ENCODE measurements at regions not wholly inside any gene's neighbourhood (a gene's known extent, or its start where the extent isn't known, plus 50 kb on each side); places are given as distances from the start of the nearest gene placed in this dataset.

DNA sequence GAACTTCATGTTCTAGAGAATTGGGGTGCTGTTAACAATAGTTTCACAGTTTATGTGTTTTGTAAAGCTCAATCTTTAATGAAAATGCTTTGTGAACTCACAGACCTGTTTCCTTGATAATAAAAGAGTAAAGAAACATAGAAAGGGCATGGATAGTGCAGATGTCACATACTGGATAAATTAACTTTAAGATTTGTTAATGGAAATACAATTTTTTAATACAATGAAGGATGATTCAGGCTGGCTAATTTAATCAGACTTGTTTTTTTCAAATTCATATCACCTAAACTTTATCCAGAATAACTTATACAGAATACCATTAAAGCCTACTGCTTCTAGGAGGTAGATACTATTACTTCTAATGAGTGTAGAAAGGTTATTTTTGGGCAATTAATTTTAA is 1033.5 kb upstream of the SLC10A2 start:
- DNase-seq (ENCODE audit: low read depth, low spot score): no peak

DNA sequence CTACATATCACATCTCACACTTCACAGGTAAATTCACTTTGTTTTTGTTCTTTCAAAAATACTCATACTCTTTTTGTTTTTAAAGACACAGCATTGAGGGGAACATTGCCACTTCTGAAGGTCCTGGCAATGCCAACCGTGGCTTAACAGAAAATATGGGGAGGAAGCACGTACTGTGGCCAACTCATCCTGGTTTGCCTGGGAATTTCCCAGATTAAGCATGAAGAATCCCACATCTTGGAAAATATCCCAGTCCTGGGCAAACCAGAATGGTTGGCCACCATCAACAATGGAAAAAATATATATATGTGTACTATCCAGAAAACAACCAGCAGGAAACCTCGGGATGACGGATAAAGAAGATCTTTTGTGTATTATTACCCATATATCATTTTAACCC is 1032.2 kb upstream of the SLC10A2 start:
- no peak for DNase-seq (ENCODE audit: low read depth, low spot score)

DNA sequence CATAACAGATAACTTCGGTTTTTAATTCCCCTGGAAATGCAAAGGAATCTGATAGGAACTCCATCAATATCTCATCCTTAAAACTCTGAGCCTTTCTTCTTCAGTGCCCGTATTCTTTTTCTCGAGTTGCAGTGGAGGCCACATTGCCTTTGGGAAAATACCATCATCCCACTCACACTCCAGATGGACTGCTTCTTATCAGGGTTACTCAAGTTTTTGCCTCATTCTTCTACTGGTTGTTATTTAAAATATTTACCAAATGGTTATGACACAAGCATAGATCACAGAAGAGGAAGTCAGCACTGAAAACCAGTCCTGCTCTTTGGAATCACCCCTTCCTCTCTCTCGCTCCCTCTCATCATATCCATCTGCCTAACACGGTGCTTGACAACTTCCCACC is 1020.5 kb upstream of the SLC10A2 start:
- no peak for DNase-seq (ENCODE audit: low read depth, low spot score)

DNA sequence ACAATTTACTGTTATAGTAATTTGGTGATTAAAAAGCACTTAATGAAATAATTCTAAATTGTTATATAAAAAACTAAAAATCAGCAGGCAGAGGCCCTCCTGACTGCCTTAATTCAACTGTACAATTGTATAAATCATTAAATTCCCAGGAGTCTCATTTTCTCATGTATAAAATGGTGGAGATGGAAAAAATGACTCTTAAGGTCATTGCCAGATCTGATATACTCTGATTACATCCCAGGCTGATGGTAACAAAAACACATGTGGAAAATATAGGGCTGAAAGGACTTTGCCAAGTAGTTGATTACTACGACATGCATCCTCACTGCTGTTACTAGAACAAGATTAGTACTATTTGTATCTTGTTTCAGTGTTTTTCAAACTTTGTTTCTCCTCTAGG is 1020.0 kb upstream of the SLC10A2 start:
- no peak for DNase-seq (ENCODE audit: low read depth, low spot score)

DNA sequence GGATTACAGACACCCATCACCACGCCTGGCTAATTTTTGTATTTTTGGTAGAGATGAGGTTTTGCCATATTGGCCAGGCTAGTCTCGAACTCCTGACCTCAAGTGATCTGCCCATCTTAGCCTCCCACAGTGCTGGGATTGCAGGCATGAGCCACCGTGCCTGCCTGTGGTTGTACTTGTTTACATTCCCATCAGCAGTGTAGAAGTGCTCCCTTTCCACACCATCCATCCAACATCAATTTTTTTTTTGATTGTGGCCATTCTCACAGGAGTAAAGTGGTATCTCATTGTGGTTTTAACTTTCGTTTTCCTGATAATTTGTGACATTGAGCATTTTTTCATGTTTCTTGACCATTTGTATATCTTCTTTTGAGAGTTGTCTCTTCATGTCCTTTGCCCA is 1019.4 kb upstream of the SLC10A2 start:
- no peak for DNase-seq (ENCODE audit: low read depth, low spot score)

DNA sequence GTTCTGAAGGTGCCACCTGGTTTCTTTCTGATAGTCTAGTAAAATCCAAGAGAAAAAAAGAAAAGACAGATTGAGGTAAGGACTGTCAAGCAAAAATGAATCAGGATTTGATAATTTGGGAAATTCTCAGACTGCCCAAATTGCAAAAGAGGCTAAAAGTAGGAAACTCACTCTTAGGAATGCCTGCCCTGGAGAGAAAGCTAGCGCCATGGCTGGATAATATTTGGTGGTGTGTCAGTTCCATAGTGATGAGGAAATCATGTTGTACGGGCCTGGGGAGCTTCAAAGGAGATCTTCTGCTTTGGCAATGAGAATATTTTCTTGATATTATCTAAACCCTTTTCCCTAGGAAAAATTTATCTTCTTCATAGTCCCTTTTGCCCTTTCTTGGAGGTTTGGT is 1008.1 kb upstream of the SLC10A2 start:
- no peak for DNase-seq (ENCODE audit: low read depth, low spot score)

DNA sequence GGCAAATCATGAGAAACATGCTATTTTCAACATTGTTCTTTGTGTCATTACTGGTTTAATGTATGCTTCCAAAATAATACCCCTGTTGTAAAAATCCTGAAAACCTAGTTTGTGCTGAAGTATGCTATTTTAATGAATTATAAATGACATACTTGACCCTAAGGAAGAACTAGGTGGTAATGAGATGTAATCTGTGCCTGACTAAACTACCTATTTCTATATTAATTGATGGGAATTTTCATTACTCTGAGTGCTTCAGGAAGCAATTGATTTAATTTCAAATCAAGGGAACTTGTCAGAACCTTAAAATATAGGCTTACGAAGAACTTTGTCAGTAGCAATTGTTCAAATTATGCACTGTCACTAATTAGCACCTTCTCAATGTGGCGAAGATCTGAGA is 1005.6 kb upstream of the SLC10A2 start:
- DNase-seq (ENCODE audit: low read depth, low spot score): no peak

DNA sequence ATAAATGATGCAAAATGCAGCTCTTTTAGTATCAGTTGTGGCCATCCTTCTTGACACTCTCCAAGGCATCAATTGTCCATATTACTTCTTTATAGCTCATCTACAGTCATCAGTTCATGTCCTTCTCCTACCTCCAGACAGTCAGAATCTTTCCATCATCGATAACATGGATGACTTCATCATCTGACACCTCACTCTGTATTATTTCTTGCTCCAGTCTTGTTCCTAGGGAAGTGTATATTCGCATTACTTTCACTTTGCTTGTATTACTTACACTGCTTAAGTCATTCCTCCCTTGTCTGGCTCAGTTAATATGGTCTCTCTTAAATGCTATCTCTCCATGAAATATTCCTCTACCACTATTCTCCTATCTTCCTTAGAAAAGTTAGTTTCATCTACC is 999.1 kb upstream of the SLC10A2 start:
- no peak for DNase-seq (ENCODE audit: low read depth, low spot score)

DNA sequence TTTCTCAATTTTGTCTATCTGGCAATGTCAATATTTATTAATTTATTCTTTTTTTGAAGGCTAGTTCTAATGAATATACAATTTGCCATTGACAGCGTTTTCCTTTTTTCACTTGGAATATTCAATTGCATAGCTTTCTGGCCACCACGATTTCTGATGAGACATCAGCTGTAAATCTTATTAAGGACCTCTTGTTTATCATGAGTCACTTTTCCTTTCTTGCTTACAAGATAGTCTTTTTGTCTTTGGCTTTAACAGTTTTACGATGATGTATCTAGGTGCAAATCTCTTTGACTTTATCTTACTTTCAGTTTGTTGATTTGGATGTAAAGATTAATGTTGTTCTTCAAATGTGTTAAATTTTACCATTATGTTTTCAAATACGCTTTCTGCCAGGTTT is 991.6 kb upstream of the SLC10A2 start:
- no peak for DNase-seq (ENCODE audit: low read depth, low spot score)

DNA sequence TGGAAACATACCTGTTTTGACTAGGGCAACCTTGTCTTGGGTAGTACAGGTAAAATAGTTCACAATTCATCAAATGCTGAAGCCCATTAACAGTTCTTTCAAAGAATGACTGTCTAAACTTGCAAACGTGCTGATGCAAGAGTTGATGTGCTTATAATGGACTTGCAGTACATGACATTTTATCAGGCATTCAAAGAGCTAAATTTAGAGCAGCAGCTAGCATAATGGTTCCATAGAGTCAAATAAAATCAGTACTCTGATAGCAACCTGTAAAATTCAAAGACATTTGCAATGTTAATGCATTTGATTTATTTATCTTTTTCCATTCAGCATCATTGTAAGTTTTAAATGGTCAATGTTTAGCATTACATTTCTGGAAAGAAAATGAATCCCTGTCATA is 979.7 kb upstream of the SLC10A2 start:
- DNase-seq (ENCODE audit: low read depth, low spot score): no peak

DNA sequence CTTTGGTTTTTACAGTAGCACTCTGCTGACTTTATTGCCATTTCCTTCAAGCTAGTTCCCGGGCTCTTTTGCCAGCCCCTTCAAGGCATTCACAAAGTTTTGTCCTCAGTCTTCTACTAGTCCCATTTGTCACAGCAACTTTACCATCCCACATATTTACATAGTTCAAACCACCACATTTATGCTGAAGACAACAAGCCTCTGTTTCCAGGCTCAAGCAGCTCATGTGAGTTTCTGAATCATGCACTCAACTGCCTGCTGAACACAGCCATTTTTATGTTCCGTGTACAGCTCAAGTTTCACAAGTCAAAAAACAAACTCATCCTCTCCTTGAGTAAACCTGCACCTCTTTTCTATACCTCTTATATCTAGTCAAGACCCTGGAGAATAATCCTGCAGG is 977.0 kb upstream of the SLC10A2 start:
- no peak for DNase-seq (ENCODE audit: low read depth, low spot score)

DNA sequence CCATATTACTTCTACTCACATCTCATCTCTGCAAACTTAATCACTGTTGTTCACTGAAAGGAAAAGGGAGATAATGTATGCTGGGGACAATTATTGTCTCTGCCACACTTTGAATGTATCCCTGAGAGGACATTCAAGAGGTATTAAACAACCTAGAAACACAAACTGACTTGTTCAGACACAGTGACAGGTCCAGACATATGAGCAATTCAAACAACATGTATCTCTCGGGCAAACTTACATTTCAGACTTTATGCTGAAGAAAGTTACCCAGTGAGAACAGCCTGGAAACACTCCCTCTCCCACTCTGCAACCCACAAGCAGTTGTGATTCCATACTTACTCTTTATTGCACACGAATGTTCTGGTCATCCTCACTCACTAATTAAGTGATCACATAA is 968.7 kb upstream of the SLC10A2 start:
- DNase-seq (ENCODE audit: low read depth, low spot score): no peak

DNA sequence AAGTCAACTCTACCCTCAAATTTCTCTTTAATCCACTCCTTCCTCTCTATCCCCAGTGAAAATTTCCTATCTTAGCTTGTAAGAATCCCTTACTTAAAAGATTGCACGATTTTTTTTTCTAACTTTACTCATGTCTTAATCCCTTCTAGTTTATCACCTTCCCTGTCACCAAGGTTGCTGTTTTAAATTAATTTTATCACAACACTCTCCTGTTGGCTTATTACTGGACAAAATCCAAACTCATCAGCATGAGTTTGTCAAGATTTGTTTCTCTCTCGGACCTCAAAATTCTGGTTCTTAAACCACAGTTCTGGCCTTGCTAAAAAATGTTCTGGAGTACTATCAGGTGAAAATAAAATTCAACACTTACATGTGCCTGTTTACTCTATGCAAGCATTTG is 959.1 kb upstream of the SLC10A2 start:
- DNase-seq (ENCODE audit: low read depth, low spot score): no peak

DNA sequence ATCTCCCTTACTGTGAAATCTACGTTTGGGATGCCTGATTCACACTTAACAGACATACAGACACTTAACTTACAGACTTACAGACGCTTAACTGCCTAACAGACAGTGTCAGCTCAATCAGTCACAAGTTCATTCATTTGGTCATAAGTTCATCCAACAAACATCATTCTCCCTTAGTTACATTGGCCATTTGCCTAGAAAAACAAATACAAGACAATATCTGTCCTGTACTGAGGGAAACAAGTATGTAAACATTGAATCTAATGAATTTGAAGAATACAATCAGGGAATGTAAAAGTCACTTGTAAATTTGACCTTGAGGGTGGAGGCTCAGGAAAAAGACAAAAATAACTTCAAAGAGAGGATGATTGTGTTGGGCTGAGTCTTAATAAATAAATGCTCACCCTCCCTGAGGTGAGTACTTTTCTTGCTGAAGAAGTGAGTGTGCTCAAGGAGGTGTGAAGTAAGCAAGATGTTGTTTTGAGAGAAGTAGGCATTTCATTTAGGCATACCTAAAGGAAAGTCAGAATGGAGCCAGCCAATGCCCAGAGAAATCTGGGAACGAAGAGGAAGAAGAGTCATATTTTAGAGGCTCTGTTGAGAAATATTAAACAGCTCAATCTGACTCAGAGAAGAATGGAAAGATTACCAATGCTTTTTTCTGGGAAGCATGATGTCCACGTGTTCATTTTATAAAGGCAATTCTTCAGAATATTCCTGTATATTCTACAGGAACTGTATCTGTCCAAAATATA is 958.4 kb upstream of the SLC10A2 start:
- DNase-seq (ENCODE audit: low read depth, low spot score): no peak

DNA sequence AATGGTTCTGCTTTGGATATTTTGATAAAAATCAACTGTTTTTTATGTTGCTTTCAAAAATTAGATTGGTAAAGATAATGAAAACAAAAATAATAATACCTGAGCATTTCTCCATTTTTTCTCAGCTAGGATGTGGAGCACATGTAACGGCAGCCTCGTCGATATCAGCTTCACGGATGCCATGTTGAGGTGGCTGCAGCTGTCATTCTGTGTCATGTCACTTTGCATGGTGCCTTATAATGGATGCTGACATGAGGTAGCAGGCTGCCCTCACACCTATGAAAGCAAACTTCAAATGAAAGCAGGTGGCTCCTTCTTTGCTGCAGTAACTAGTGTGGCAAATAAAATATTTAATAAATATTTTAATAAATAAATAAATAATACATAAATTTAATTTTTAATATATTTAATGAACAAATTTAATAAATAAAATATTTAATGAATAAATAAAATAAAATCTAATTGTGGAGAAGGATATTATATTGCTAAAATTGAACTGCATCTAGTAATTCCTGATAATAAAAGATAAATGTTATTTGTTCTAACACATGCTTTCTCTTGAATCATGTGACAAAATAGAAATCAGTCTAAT is 955.7 kb upstream of the SLC10A2 start:
- DNase-seq (ENCODE audit: low read depth, low spot score): no peak

DNA sequence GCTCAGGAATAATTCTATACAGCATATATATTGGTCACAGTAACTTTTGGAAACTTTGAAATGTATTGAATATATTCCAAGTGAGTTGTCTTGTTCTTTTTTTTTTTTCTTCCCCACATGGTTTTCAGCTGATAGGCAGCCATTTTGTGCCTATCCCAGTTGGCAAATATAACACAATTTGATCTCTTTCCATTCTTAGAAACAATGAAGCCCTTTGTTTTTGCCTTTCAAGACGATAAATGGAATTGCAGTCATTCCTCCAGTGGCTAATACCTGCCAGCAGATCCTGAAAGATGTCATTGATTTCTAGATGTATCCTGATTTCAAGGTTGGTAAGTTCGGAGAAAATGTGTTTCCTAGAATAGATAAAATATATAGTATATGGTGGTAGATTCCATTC is 951.1 kb upstream of the SLC10A2 start:
- no peak for DNase-seq (ENCODE audit: low read depth, low spot score)

DNA sequence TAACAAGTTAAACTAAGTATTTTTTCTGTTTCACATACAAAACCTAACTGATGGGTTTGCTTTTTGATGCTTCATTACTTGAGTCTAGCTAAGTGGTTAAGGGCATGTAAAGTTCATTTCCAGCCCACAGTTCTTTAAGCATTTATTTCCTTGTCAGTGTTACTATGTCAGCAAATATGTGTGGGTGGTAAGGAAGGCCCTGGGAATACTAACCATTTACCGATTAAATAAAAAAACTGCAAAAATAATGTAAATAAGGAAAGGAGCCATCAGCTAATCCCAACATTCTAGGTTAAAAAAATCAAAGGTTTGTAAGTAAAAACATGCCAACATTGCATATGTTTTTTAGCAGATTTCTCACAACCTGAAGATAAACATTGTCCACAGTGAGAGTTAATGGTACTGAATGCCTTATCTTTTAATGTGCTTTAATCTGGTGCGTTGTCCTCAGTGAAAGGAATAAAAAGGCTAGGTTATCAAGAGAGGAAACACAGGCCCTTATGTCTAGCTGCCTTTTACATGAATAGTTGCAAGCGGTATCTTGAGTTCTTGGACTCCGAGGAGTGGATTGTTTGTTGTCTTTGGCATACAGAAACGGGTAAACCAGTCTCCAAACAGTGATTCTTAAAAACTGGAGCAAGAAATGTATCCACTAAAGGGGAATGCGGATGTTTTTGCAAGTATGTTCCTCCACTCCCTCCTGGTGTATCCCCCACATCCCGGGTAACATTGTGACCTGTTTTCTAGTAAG is 949.6 kb upstream of the SLC10A2 start:
- no peak for DNase-seq (ENCODE audit: low read depth, low spot score)

DNA sequence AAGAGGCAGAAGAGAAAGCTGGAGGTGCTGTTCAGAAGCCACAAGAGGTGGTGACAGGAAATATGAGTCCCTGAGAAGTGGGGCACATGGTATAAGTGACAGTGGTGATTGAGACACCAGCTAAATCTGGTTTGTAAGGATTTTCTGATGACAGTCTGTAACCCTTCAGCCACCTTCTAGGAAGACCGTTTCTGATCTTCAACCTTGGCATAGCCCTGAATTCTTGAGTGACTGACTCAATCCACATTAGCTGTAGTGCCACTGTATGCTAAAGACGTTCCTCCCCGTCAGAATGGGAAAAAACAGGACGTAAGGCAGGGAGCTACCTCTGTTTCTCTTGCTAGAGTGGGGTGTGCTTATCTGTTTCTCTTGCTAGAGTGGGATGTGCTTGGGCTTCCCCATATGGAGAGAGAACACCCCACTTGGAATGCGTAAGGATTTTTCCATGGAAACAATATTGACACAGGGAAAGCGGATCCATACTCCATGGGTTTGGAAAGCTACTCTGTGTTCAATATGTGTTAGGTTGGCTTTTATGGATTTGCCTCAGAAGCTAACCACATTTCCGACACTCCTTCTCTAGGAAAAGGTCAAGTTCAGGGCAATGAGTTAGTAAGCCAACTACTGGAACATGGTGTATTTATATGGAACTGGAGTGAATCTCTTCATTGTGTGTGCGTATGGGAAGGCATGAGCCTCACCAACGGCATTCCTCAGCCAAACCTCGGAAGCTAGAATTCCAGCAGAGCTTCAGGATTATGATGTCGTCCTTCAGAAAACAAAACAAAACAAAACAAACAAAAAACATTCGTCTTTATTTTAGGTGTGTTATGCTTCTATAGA is 948.8 kb upstream of the SLC10A2 start:
- DNase-seq (ENCODE audit: low read depth, low spot score): no peak

DNA sequence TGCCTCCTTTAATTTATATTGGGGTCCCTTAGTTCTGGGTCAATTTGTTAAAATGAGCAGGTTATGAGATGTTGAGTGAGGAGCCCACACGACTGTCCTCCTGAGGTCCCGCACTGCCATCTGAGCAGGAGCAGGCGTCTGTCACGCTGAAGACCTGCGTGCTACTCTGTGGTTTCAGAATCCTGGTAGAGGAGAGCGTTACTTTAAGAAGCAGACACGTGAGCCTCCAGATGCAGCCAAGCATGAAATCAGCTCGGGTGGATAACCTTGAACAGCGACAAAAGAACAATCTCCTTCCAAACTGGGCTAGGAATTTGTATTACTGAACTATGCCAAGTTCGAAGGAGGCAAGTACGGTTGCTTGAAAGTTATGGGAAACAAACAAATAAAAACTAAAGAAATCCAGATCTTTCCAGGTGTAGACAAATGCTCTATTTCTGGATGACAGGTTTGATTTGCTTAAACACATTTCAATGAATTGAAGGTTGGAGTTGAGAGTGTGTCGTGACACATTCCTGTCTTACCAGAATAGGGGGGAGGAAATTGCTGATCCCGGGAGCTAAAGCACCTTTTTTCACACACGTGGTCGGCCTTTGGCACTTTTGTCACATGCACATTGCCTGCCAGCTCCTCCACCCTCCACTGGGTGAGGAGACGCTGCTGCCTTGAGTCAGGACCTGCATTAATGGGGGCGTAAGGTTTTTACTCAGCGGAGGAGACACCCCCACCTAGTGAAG is 945.5 kb upstream of the SLC10A2 start:
- no peak for DNase-seq (ENCODE audit: low read depth, low spot score)

DNA sequence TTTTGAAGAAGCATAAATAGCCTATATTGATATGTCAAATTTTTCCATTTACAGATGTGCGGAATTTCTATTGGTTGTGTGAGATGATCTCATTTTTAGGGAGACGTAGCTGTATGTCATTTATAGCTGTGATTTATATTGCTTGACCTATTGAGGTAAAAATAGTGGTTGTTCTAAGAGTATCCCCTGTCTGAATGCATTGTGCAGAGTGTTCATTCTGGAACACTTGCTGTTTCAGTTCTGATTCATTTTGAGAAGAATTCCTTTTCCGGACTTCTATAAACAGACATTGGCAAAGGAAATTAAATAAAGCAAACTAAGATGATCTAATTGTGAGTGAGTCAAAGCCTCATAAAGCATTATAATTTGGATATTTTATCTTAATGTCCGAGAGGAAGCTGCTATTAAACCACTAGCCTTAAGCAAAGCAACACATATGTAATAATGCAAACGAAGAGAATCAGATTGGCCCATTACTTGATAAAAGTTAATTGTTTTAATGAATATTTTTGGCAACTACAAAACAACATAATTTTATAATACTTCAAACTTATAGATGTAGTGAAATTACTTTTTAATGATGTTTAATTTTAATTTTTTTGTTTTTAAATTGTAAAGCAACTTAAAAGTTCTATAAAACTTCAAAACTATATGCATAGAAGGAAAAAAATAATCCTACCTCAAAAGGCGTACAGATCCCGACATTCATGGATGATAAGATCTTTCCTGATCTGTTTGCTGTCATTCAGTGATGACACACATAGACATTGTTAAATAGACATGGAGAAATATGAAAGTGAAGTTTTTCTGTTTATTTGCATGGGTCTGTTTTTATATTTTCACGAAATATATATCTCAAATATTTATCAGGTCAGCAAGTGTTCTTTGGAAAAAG is 942.6 kb upstream of the SLC10A2 start:
- no peak for DNase-seq (ENCODE audit: low read depth, low spot score)

All from brain pericyte (primary cell).